Muscle of leg (tissue), 3 donors: ENCODE measurements at regions not wholly inside any gene's neighbourhood (a gene's known extent, or its start where the extent isn't known, plus 50 kb on each side); places are given as distances from the start of the nearest gene placed in this dataset.

Experiments
- DNase-seq: peaks from one replicate; pipeline ENCODE4 v3.0.0; 2013
- H3K27ac ChIP-seq: one replicate; pipeline ENCODE4 v1.5.1; 2013; ENCODE audit warnings: mild to moderate bottlenecking, low read length, control low read depth
- H3K27me3 ChIP-seq: one replicate; pipeline ENCODE4 v1.6.1; 2013; ENCODE audit warnings: low read length; ENCODE audit not compliant: control insufficient read depth, insufficient read depth
- H3K36me3 ChIP-seq: one replicate; pipeline ENCODE4 v1.6.1; 2013; ENCODE audit warnings: low read length; ENCODE audit not compliant: control insufficient read depth, insufficient read depth
- H3K4me1 ChIP-seq: one replicate; pipeline ENCODE4 v1.6.1; 2013; ENCODE audit warnings: low read length; ENCODE audit not compliant: control insufficient read depth, insufficient read depth
- H3K4me3 ChIP-seq: one replicate; pipeline ENCODE4 v1.5.1; 2013; ENCODE audit warnings: low read length, control low read depth
- H3K9me3 ChIP-seq: replicated peaks from 2 replicates; pipeline ENCODE4 v1.6.1; 2013; ENCODE audit warnings: low read depth, low read length; ENCODE audit not compliant: control insufficient read depth
- WGBS: methylation state at CpG from one replicate; pipeline ENCODE4 v1.1.5; 2013; ENCODE audit warnings: missing lambda C conversion rate; ENCODE audit not compliant: insufficient coverage; 5-methylcytosine and 5-hydroxymethylcytosine counted together

DNA sequence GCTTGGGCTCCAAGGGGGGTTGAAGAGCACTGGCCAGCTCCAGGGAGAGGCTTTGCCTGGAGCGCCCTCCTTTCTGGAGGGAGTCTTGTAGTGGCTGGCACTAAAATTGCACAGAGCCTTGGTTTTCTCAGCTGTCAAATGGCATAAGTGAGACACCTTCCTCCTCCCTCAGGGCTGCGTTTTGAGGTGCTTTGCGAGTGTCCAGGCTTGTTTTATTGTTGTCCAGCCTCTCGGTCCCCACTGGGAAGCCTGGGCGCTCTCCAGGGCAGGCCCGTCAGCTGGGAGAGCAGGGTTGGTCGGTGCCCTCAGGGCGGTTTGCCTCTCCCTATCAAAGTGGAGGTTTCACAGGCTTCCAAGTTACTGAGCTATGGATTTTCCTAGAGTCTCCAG lies 149.3 kb upstream of the B3GAT1 start:
- Histone ChIP-seq H3K27me3 (peaks cover 5% of the 10 kb centered on the region), H3K27ac (no peak overlapping the region), H3K36me3 (no peaks in the 10 kb centered on the region), H3K4me3 (no peak overlapping the region), H3K9me3 (no peaks in the 10 kb centered on the region), H3K4me1 (peaks cover 10% of the 10 kb centered on the region)
- 57% methylated on average over 3 of the region's 8 CpGs for WGBS
- DNase-seq: no peak

DNA sequence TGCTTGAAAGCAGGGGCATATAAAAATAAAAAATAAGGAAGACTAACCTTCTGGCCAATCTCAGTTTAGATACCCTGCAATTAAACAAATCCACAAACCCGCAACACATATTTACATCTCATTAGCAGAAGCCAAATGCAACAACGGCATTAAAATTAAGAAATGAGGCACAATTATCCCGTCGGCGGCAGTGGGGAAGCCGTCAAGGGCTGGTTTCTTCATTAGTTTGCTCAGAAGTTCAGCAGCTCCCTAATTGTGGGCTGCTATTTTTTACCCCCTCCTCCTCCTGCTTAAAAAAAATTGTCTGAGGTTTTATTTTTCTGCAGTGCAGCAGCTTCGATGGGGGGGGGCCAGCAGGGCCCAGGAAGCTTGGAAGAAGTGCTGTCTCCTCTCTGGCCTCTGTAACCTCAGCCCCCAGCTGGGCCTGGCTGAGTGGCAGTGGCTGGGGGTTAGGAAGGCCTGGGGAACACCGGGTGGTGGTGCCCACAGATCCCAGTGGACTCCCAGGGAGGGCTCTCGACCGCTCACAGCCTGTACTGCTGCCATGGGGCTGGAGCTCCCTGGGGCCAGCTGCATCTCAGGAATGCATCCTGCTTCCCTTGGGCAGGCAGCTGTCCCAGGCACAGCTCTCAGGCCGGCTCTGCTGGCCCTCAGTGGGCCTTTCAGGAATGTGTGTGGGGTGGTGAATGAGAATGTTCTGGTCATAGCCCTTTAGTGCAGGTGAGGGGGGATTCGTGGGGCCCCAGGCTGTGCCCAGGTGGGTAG lies 148.7 kb upstream of the B3GAT1 start:
- peaks cover 7% of the 10 kb centered on the region for H3K27me3 ChIP-seq
- DNase-seq: no peak
- H3K4me3 ChIP-seq: no peak overlapping the region
- no peaks in the 10 kb centered on the region for H3K36me3 ChIP-seq
- 51% methylated on average over 11 of the region's 12 CpGs for WGBS
- peaks cover 10% of the 10 kb centered on the region for H3K4me1 ChIP-seq
- H3K27ac ChIP-seq: no peak overlapping the region
- no peaks in the 10 kb centered on the region for H3K9me3 ChIP-seq

DNA sequence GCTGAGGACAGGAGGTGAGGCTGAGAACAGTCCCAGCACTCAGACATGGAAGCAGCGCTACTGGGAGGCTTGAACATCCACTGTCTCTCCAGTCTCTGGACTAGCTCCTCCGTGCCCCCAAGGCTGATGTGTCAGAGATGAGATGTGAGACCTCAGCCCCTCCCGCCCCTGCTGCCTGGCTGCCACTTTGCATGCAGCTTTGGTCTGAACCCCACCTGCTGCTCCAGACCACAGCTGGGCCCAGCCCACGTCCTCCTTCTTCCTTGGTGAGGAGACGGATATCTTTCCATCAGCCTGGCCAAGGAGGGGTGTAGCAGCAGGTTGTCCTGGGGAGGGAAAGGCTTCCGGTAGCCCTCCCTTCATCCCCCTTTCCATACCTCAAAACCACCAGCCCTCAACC lies 148.0 kb upstream of the B3GAT1 start:
- Histone ChIP-seq H3K9me3 (no peaks in the 10 kb centered on the region), H3K4me1 (peaks cover 10% of the 10 kb centered on the region), H3K36me3 (no peaks in the 10 kb centered on the region), H3K27me3 (peaks cover 7% of the 10 kb centered on the region), H3K4me3 (no peak overlapping the region), H3K27ac (no peak overlapping the region)
- WGBS: 88% methylated on average over 1 of the region's 6 CpGs
- DNase-seq: no peak

DNA sequence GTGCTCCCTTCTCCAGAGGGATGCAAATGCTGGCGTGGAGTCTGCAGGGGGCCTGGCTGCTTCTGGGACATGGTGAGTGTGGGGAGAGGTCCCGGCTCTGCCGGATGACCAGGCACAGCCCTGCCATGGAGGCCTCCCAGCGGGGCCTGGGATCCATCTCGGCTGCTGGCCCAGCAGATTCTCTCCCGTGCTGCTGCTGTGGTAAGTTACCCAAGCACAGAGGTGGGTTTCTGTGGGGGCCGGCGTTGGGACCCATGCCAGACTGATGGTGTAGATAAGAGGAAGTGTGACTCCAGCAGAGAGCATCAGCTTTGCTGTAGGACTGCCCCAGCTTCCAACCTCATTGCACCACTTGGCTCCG lies 147.5 kb upstream of the B3GAT1 start:
- H3K36me3 ChIP-seq: no peaks in the 10 kb centered on the region
- H3K9me3 ChIP-seq: no peaks in the 10 kb centered on the region
- H3K4me1 ChIP-seq: peaks cover 10% of the 10 kb centered on the region
- H3K4me3 ChIP-seq: no peak overlapping the region
- H3K27me3 ChIP-seq: peaks cover 7% of the 10 kb centered on the region
- no peak overlapping the region for H3K27ac ChIP-seq
- DNase-seq: no peak
- WGBS: 48% methylated on average over 5 of the region's 9 CpGs

DNA sequence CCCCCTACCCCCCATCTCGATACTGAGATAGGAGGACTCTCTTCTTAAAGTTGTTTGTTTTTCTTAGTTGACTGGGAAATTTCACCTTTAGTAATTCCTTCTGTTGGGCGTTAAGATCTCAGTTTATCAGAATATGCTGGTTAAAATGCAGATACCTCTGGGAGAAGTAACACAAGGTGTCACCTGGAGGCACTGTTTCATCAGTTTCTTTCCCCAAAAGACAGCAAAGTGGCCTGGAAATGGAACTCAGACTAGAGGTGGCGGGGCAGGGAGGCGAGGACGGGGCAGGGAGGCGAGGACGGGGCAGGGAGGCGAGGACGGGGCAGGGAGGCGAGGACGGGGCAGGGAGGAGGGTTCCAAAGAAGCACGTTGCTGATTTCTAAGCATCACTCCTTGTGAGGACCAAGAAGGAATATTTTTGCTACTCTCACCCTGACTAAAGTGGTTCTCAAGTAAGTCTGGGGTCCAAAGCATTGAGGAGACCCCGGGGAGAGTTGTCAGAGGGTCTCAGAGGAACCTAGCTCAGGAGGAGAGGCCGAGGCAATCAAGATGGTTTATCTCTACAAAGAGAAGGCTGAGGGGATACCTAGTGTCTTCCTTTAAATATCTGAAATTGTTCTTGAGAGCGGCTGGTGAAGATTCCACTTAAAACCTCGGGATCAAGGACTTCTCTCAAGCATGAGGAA lies 147.0 kb upstream of the B3GAT1 start:
- DNase-seq: no peak
- 74% methylated on average over 11 of the region's 16 CpGs for WGBS
- Histone ChIP-seq H3K4me3 (no peak overlapping the region), H3K36me3 (no peaks in the 10 kb centered on the region), H3K9me3 (no peaks in the 10 kb centered on the region), H3K4me1 (peaks cover 10% of the 10 kb centered on the region), H3K27me3 (peaks cover 7% of the 10 kb centered on the region), H3K27ac (no peak overlapping the region)

DNA sequence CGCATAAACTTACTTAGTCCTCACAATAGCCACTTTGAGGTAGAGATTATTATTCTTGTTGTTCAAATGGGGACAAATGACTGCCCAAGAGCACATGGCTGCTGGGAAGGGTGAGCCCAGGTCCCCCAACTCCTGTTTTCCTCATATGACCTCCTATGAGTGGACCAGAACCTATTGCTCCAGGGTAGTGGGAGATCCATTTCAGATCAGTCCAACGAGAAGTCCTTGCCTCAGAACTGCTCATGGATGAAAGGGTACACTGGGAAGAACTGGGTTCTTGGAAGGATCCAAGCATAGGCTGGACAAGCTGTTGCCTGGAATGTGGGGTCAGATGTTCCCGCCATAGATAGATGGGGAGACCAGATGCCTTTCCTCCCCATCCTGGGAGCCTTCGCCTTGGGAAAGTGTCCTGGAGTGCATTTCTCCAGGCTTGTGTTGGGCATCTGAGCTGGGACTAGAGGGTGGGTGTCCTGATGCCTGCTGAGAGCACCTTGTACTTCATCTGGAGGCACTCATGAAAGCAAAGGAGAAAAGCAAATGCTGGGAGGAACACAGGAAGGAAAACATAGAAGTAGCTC lies 146.3 kb upstream of the B3GAT1 start:
- Histone ChIP-seq H3K4me3 (no peak overlapping the region), H3K9me3 (no peaks in the 10 kb centered on the region), H3K36me3 (no peaks in the 10 kb centered on the region), H3K27ac (no peak overlapping the region), H3K27me3 (peaks cover 7% of the 10 kb centered on the region), H3K4me1 (peaks cover 10% of the 10 kb centered on the region)
- no peak for DNase-seq
- 90% methylated on average over 2 of the region's 4 CpGs for WGBS

DNA sequence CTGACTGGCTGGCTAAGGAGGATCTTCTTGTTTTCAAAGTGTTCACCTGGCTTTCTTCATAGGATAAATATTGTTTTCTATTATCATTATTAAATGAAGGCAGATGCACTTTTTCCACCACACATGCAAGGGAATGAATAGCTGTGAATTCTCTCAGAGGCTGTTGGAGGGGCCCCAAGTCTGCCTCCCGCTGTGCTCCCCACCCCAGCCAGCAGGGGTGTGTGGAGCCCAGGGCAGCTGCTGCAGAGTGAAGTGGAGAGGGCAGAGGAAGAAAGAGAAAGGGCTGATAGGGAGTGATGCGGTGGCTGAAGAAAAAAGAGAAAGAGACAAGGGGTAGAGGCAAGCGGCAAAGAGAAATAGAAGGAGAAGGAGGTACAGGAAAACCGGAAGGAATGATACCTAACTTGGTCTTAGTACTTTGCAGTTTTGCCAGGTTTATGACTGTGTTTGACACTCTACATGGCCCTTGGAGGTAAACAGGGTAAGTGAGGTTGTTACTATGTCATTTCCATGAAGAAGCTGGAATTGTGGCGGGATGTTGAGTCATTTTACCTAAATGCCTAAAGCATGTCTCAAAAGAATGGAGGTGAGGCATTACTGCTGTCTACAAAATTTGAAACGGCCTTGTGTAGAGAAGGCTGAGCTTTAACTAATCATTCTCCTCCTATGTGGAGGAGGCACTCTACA lies 145.7 kb upstream of the B3GAT1 start:
- Histone ChIP-seq H3K4me3 (no peak overlapping the region), H3K4me1 (peaks cover 10% of the 10 kb centered on the region), H3K36me3 (no peaks in the 10 kb centered on the region), H3K27ac (no peak overlapping the region), H3K9me3 (no peaks in the 10 kb centered on the region), H3K27me3 (peaks cover 7% of the 10 kb centered on the region)
- 90% methylated on average over 5 of the region's 6 CpGs for WGBS
- DNase-seq: no peak

DNA sequence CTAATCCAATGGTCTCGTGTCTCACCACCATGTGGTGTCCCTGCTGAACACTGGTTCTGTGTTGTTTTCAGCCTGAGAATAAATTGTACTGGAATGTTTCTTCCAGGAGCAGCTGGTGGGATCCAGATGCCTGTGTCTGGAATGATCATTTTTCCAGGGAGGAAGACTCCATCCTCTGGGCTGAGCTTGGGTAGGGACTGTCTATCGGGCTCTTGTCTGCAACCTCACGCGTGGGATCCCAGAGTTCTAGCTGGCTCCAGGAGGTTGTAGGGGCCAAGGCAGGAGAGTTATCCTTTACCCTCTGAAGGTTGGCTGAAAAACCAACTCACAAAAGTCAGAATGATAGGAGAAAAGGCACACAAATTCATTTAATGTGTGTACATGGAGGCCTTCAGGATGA lies 144.1 kb upstream of the B3GAT1 start:
- peaks cover 7% of the 10 kb centered on the region for H3K27me3 ChIP-seq
- WGBS: 100% methylated on average over 2 of the region's 4 CpGs
- no peak overlapping the region for H3K27ac ChIP-seq
- H3K9me3 ChIP-seq: no peaks in the 10 kb centered on the region
- DNase-seq: no peak
- H3K36me3 ChIP-seq: no peaks in the 10 kb centered on the region
- H3K4me1 ChIP-seq: peaks cover 10% of the 10 kb centered on the region
- H3K4me3 ChIP-seq: no peak overlapping the region

DNA sequence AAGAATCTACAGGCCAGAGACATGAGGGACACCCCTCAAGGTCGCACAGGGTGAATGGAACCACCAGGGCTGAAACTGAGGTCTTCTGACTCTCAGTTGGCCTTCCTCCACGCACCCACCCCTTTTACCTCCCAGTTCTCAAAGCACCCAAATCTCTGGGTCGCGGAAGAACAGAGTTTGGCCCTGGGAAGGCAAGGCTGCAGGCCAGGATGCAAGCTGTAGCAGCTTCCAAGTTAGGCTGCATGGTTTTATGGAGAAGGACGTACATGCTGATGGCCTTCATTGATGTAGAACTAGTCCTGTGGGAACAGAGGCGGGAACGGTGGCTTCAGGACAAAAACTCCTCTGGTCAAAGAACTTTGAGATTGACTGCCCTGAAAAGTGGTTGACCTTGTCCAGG lies 143.5 kb upstream of the B3GAT1 start:
- H3K27me3 ChIP-seq: peaks cover 7% of the 10 kb centered on the region
- no peak overlapping the region for H3K27ac ChIP-seq
- no peak overlapping the region for H3K4me3 ChIP-seq
- H3K9me3 ChIP-seq: no peaks in the 10 kb centered on the region
- H3K36me3 ChIP-seq: no peaks in the 10 kb centered on the region
- DNase-seq: no peak
- 85% methylated on average over 5 of the region's 7 CpGs for WGBS
- peaks cover 5% of the 10 kb centered on the region for H3K4me1 ChIP-seq

DNA sequence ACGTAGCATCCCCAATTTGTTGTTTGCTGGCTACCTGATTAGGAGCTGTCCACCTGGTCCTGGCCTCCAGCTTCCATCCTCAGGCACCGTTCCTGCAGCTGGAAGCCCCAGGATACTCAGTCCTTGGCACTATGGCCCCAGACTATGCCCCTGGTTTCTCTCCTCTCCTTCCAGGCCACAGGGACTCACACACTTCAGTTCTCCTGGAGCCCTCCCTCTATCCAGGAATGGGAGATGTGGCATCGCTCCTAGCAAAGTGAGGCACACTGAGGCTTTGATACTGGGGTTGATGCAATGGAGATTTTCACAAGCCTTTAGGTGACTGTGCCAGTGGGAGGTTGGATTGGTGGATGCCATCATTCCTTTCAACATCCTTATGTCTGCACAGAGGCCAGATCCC lies 142.8 kb upstream of the B3GAT1 start:
- 67% methylated on average over 1 of the region's 3 CpGs for WGBS
- no peak for DNase-seq

More for the DNA sequence above, 142.8 kb upstream of the B3GAT1 start:
- Histone ChIP-seq H3K36me3 (no peaks in the 10 kb centered on the region), H3K9me3 (no peaks in the 10 kb centered on the region), H3K4me3 (no peak overlapping the region), H3K4me1 (peaks cover under 1% of the 10 kb centered on the region), H3K27me3 (peaks cover 7% of the 10 kb centered on the region), H3K27ac (no peak overlapping the region)
